ENCODE measurements at regions not wholly inside any gene's neighbourhood (a gene's known extent, or its start where the extent isn't known, plus 50 kb on each side); places are given as distances from the start of the nearest gene placed in this dataset.

GRCh38 chr11:45087086-45087899 is 59.1 kb upstream of the PRDM11 start:
- TF ChIP-seq CTCF (IDR thresholded peaks at IDR 0.05; ENCODE audit: borderline replicate concordance, extremely low read depth, low read length, poor library complexity, severe bottlenecking) (no peak), EZH2 (IDR thresholded peaks at IDR 0.05; ENCODE audit: borderline replicate concordance, low read depth, low read length, severe bottlenecking) (no peak)

Measured in DND-41 (cell line).